NCI-H2171 (cell line): ENCODE measurements at regions not wholly inside any gene's neighbourhood (a gene's known extent, or its start where the extent isn't known, plus 50 kb on each side); places are given as distances from the start of the nearest gene placed in this dataset.

Experiments used
- DNase-seq: peaks from one replicate; lab custom pipeline; 2025; lab: John Stamatoyannopoulos, UW

DNA sequence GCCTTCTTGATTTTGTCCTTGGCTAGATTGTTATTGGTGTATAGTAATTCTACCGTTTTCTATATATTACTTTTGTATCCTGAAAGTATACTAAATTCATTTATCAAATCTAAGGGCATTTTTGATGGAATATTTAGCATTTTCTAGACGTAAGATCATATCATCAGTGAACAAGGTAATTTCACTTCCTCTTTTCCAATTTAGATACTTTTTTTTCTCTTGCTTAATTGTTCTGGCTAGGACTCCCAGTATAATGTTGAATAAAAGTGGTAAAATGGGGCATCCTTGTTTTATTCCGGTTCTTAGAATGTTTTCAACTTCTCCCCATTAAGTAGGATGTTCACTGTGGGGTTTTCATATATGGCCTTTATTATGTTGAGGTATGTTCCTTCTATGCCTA, 260.7 kb downstream of the POLR1F start:
- DNase-seq: no peak

DNA sequence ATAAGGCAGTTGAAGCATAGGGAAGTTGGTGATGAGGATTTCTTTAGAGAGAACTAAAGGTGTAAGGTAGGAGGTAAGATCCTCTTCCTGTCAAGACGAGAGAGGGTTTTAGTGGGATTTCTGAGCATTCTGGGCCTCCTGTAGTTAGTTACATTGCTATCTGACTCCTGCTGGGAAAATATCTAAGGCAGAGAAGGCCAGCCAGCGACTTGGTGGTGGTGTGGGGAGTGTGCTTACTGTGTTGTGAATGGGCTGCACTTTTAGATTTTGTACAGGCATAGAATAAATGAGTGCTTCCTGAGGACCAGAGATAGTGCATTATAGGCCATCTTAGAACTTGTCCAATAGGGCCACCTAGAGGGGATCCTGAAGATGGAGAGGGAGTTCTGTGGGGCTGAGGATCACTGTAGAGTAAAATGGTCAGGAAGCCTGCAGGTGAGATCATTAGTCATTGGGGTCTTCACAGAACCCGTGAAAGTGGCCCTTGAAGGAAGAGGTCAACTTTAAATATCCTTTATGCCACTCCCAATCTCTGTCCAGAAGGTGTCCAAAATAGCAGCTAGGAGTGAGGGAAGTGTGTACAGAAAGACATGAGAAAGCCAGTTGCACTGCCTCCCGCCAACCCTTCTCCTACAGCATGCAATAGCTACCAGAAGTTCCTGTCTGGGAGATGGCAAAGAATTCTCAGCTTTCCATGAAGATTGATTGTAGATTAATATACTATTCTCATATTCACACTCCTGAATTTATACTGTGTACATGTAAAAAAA, 266.6 kb downstream of the POLR1F start:
- peak; percentile 7 for DNase-seq

DNA sequence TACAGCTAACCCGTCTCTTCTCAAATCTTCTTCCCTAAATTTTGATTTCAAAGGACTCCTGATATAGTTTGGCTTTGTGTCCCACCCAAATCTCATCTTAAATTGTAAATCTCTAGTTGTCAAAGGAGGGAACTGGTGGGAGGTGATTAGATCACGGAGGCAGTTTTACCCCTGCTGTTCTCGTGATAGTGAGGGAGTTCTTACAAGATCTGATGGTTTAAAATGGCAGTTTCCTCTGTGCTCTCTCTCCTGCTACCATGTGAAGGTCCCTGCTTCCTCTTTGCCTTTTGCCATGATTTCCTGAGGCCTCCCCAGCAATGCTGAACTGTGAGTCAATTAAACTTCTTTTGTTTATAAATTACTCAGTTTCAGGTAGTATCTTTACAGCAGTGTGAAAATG, 269.3 kb downstream of the POLR1F start:
- no peak for DNase-seq

DNA sequence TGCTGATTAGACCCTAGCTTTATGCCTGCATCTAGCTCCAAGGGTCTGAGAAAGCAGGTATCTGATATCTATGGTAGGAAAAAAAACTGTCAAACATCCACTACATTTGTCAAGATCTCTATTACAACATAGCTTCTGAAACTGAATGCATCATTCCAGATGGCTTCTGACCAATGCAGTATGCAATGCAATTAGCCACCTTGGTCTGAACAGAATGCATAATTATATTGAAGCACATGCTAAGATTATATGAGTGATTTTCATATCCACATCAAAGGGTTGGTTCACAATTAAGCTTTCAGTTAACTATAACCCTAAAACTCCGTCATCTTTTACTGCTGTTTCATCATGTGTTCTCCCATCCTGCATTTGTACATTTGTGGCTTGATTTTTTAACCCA, 271.4 kb downstream of the POLR1F start:
- no peak for DNase-seq

DNA sequence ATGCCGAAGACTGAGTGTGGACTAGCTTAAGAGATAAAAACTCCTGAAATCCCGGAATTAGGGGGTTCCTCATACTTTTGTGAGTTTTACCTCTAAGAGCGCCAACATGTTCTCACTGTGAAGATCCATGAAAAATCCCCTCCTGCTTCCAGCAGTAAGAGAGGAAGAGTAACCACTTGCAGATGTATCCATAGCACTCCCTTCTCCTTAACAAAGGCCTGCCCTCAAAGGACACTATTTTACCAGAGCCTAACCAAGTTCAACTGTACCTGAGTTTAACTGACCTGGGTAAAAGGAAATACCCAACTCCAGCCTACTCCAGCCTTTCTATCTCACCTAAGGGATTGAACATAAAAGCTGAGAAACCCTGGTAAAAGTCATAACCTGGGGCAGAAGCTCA, 280.9 kb downstream of the POLR1F start:
- no peak for DNase-seq

DNA sequence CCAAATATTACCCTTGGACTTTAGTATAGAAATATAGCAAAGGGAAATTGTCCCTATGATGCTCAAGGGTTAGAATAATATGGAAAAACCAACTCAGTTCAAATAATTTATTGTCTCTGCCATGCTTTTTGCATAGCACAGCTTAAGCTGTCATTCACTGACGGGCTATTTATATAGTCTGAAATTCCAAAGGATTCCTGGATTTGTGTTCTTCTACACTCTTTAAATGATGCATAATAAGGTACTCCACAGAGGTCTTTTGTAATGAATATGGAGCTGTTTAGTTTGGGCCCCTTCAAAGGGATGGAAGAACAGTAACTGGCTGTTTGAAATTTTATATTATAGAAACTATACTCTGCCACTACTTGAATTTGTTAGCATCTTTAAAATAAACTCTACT, 276.6 kb upstream of the FERD3L start:
- DNase-seq: no peak

DNA sequence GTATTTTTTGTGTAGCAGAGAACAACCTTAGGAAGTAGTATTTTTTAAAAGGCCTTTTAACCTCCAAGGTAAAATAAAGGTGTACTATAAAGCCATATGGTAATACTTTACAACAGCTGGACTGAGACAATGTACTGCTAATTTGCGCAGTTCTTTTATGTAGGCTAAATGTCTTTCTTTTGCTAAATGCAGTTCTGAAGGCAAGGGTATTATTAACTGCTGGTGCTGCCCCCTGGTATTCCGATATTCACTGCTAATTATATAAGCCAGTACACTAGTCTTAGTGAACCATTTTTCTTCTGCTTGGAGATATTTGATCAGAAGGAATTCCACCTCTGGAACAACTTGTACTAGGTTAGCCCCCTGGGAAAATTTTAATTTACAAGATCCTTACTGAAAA, 272.0 kb upstream of the FERD3L start:
- DNase-seq: no peak

DNA sequence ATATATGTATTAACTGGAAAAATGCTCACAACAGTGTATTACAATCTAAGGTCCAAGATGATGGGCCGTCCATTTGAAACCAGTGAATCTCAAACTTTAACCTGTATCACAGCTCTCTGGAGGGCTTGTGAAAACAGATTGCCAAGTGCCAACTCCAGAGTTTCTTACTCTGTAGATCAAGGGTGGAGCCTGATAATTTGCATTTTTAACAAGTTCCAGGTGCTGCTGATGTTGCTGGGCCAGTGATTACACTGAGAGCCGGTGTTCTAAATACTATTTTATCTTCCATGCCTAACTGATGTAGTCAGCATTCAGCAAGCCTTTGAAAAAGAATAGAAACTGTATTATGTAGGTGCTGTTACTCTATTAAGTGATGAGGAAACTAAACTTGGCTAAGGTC, 269.9 kb upstream of the FERD3L start:
- no peak for DNase-seq

DNA sequence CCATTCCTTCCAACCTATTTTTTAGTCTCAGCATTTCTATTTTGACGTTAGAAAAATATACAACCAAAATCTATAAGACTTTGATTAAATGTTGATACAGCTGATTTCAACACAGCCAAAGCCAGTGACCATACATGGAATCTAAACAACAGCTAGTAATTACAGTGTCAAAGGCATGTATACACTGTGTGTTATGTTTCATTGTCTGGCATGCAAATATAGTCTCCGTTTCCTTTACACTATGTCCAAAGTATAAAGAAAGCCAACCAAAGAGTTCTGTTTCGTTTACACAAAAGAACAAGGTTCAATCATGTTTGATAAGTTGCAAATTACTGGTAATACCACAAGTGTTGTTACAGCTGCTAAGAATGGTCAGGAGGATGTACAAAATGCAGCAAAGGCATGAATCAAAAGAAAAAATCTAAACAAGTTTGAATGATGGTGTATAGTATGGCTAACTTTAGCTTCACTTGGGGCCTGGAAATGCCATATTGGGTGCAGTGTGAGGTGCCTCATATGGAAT, 268.3 kb upstream of the FERD3L start:
- no peak for DNase-seq

DNA sequence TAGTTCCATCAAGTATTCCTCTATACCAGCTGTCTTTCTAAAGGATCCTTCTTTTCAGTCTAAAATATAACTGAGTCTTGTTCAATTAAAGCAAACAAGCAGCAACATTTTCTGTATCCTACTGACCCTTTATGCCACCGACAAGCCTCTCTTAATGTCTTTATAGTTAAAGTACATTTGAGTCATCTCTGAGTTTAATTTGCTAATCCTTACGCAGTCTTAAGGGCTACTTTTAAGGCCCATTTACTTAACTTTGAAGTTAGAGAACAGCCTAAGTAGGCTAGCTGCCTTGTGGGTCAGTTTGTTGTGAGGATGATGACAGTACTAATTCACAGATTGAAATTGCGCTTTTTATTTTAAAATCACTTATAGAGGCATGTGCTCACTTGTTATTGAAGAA, 265.5 kb upstream of the FERD3L start:
- DNase-seq: no peak

DNA sequence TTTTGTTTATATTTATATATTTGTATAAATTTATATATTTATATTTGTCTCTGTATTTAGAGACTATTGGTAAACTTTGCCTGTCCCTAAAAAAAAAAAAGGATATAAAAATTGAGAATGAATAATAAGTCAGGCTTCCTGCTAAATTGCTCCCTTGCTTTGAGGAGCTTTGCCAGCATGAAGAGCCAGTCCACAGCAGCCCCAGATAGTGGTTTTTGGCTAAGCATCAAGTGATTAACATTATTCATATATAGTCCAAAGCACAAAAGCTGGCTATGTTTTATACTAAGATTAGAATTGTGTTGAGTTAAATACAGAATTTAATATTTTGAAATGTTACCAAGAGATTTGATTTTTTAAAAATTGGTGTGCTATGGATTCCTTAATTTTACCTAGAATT, 264.9 kb upstream of the FERD3L start:
- DNase-seq: no peak

DNA sequence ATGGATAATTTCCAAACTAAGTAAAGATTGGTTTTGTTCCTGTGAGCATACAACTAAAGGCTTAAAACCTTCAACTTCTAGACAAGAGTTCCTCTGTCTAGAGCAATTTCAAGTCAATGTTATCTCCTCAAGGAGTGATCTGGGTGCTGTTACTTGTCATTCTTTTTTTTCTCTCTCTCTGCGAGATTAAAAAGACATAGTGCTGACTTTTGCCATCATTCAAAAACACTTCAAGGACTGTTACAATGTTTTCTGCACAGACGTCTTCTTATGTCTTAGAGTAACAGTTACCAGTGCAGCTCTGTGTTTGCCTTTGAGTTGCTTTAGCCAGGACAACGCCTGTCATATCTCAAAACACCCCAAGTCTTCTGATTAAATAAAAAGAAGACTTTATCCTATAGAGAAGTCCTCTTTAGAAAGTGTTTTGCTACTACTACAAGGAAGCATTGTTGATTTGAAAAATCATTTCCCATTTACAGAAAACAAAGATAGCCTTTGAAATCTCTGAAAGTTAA, 263.5 kb upstream of the FERD3L start:
- no peak for DNase-seq

DNA sequence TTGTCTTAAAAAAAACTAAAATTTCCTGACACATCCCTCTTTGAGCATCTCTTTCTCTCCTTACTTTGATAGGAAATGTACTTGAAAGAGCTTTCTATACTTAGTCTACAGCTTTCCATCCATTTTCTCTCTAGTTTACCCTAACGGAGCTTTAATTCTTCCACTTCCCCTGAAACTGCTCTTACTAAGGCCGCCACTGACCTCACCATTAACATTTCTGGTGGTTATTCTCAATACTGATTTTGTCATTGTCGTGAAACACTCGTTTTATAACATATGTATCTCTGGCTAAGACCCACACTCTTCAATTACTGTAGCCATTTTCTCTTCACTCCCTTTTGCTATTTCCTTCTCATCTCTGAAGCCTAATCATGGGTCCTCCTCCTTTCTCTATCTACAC, 262.0 kb upstream of the FERD3L start:
- DNase-seq: no peak

DNA sequence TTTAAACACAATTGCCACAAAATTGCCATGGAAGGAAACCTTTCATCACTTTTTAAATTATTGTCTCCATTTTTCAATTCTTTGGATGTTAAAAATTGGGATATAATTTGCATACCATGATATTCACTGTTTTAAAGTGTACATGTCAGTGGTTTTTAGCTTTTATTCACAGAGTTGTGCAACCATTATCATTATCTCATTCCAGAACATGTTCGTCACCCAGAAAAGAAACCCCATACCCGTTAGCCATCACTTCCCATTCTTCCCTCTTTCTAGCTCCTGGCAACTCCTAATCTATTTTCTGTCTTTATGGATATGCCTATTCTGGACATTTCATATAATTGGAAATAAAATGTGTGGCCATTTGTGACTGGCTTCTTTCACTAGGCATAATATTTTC, 260.3 kb upstream of the FERD3L start:
- DNase-seq: no peak

DNA sequence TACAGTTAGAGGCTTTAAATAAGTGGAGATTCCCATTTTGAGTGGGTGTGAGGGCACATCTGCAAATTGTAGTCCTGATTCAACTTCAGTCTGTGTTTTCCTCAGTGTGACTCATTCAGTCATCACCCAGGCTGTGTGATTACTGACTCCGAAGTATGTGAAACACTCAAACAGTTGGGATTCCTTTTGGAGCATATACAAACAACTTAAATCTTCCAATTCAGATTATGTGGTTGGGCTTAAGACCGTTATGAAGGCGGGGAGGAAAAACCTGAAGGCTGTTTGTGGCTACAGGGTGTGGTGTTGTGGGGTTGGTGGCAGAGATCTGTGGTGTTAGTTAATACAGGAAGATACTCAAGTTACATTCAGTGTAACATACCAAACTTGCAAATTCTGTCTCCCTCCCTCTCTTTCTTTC, 259.7 kb upstream of the FERD3L start:
- DNase-seq: no peak

DNA sequence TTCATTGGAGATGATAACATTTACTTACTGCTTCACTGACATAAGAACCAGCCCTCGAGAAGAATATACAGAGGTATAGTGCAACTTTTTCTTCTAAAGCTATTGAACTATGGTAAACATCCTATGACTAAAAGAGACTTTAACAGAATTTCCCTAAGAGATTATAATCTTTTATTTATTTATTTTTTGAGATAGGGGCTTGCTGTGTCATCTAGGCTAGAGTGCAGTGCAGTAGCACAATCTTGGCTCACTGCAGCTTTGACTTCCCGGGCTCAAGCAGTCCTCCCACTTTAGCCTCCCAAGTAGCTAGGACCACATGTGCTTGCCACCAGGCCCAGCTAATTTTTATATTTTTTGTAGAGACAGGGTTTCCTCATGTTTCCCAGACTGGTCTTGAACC, 258.5 kb upstream of the FERD3L start:
- DNase-seq: no peak

DNA sequence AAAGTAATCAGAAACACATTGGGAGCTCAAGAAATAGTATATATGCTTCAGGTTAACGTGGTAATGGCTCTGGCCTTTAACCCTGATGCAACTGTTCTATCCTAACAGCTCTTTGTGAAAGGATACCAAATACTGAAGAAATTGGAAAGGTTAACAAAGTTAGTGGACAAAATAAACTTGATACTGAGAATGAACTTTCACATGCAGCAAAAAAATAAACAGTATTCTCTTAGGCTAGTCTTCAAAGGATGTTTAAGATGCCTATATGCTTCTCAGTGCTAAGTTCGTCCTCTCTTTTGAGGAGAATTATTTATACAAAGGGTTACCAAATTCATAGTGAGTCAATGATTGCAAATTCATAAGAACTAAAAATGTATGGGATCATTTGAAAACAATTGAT, 256.2 kb upstream of the FERD3L start:
- DNase-seq: no peak

DNA sequence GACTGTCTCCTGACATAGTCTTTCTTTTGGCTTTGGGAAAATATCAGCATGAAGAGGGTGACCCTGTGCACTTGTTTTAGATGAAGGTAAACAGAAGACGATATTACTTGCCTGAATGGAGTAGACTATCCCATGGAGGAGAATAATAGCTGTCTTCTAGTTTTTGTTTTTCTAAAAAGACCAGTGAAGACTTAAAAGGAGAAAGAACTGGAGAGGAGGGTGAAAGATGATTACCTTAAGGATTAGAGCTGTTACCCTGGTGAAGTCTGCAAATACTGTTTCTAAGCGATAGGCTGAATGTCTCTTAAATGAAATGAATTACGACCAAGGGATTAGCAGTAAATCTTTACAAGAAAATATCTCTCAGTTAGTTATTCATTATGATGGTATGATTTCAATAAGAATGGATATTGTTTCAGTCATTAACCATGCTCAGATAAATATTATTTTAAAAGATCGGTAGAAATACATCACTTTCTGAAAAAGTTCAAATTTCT, 255.6 kb upstream of the FERD3L start:
- DNase-seq: no peak

DNA sequence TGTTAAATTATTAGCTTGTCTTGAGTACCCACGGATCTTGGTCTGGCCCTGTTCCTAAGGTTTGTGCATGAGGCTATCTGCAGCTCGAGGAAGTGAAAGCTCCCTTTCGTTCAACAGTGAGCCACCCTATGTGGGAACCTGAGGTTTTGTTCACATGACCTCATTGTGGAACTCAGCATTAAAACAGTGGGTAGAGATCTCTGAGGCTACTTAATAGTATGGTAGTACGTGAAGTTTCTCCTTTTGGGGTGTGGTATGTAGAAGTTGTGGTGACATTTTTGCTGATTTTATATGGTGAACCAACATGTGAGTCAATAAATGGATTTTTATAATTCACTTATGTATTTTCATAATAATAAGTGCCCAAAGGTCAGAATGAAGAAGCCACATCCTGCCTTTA, 252.7 kb upstream of the FERD3L start:
- no peak for DNase-seq

DNA sequence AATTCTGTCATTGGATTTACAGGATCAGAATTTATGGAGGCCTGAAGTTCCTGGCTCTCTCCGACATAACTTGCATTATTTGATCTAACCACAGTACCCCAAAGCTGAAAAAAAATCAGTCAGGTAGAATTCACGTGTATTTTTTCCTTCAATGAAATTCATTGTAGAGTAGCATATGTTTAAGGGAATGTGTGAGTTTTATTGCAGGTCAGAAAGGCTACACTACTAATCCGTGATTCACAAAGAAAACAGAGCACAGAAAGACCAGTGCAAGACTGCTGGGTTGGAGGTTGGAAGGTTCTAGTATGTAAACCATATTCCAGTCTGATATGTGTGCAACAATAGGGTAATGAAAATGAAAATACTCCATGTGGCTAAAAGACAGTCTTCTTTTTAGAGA, 247.0 kb upstream of the FERD3L start:
- DNase-seq: no peak

DNA sequence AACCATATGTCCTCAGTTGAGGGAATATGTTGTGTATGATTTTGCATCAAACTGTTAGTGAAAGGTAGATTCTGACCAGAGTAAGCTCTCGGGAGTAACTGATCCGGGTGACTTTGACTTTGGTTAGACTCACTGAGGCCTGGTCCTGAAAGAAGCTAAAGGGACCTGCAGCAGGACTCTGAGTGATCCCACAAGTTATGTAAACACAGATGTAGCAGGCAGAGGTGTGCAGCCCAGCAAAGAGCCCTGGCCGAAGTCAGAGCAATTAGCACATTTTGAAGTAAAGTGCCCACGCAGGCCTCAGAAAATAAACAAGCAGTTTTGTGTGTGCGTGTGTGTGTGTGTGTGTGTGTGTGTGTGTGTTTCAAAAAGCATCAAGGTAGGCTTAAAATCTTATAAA, 245.6 kb upstream of the FERD3L start:
- no peak for DNase-seq

DNA sequence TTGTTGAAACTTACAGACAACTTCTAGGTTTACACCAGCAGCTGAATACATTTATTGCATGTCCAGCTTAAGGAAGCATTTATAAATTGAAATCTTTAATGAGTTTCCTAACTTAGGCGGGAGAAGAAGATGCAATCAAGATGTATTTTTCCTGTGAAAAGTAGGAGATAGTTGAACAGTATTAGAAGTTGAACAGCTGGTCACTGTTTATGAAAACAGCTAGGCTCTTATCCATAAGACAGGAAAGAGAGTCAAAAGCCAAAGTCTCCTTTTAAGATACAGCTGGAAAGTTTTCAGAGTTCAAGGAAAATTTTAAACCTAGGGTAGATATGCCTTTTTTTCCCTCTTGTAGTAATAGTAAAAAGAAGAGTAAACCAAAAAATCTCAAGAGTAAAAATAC, 236.1 kb upstream of the FERD3L start:
- no peak for DNase-seq

DNA sequence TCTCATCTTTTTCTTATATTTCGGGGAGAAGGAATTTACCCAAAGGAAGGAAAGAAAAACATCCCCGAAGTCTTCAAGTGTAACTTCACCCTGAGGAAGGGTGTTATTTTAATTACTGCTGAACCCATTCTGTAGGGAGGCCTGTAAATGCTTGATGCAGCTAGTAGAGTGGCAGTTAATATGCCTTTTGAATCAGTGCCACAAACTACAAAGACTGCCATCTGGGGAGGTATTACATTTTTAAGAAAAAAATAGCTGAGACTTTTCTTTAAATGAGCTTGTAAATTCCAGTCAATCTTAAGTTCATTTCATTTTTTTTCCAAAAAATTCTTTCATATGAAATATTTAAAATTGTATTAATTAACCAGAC, 233.1 kb upstream of the FERD3L start:
- peak; percentile 76 for DNase-seq
